Lung (tissue), 1 donor: ENCODE measurements at regions not wholly inside any gene's neighbourhood (a gene's known extent, or its start where the extent isn't known, plus 50 kb on each side); places are given as distances from the start of the nearest gene placed in this dataset. TPM values are rescaled to one million over a fixed set of nuclear protein-coding genes. Genes with fewer than 3 reads are reported as not detected.

ENCODE experiments used
- small RNA-seq: library from RNA; depleted of rRNA; stranded (forward); fragments of <200 nt; gene quantifications from one replicate; pipeline ENCODE3, GENCODE V24; 2014; ENCODE audit warnings: low replicate concordance

Small RNA genes in the stretch of these regions (small RNA-seq; reads per million reads assigned to genes)
- gene RF00322: not detected
- gene RNU6-1075P: not detected
